GM11168 (cell line): ENCODE measurements at regions not wholly inside any gene's neighbourhood (a gene's known extent, or its start where the extent isn't known, plus 50 kb on each side); places are given as distances from the start of the nearest gene placed in this dataset.

ENCODE experiments used
- in situ Hi-C: fragments of 300-500 bp; cut with MboI; formaldehyde crosslinking; loops from one replicate; pipeline ENCODE4 v1.12.0; 2022; ENCODE audit warnings: low sequenced_read_pairs; ENCODE audit not compliant: unreplicated experiment

GRCh38 chr5:69029292-69029691 lies 64.5 kb upstream of the SLC30A5 start:
- in situ Hi-C loops = no loop called here

DNA sequence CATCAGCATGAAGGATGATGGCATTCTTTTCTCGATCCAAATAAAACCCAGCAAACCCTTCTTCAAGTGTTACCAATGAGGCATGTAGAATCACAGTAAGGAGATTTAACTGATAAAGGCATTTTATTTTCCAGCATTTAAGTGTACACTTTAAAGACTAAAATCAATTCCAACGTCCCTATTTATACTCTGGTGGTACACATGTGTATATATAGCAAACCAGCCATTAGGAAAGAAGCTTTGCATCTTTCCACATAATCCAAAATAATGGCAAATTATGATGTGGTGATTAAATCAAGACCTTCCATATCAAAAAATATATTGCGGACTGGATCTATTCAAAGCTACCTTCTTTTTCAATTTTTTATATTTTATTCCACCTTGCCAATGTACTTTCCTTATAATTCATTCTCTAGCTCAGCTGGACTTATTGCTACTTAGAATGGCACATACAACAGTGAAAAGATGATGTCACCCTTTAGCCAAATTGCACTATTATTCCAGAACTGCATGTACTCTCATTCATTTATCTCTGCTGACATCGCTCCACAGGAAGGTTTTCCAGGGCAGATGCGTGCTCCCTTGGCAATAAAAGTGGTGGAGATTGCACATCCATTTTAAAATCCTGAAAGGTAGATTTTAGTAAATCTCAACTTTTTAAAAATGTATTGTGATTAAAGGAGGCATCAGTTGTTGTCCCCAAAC lies 63.3 kb upstream of the SLC30A5 start:
- in situ Hi-C loops = no loop called here

- in situ Hi-C loops = no loop called here
These were observed 61.8 kb upstream of the SLC30A5 start for GRCh38 chr5:69032009-69032408.

DNA sequence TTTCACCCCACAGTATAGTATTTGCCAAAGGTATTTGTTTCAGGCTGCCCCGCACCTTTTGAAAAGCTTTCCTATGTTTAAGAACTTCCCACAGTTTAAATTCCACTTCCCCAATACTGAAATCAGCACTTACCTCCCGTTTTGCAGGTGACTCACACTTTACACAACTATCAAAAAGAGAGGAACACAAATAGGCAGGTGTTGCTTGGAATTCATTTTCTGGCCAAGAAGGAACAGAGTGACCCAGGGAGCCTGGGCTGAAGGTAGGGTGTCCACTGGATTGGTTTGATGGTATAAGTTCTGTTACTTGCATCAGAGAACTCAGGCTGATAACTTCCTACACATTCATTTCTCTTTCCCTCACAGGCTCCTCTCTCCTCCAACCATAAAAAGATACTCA lies 60.1 kb upstream of the SLC30A5 start:
- in situ Hi-C loops = no loop called here

- in situ Hi-C loops = no loop called here
These were observed 58.9 kb upstream of the SLC30A5 start for GRCh38 chr5:69034898-69035297.

- in situ Hi-C loops = no loop called here
These were observed 58.1 kb upstream of the SLC30A5 start for GRCh38 chr5:69035665-69036064.

GRCh38 chr5:69038539-69038938 lies 55.3 kb upstream of the SLC30A5 start:
- in situ Hi-C loops = no loop called here

DNA sequence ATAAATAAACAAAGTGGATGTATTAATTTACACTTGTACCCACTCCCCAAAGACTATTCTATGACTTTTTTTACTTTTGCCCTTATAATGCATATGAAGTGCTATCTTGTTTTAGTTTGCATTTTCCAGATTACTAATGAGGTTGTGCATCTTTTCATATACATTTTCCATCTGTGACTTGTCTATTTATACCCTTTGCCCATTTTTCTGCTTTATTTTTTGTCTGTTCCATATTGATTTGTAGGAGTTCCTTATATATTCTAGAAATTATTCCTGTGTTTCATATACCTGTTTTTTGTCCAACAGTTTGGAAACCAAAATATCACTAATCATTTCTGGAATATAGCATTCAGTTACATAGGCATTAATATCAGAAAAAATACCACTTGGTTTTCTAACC lies 54.0 kb upstream of the SLC30A5 start:
- in situ Hi-C loops = no loop called here

- in situ Hi-C loops = no loop called here
These were observed 51.3 kb upstream of the SLC30A5 start for GRCh38 chr5:69042500-69042899.

DNA sequence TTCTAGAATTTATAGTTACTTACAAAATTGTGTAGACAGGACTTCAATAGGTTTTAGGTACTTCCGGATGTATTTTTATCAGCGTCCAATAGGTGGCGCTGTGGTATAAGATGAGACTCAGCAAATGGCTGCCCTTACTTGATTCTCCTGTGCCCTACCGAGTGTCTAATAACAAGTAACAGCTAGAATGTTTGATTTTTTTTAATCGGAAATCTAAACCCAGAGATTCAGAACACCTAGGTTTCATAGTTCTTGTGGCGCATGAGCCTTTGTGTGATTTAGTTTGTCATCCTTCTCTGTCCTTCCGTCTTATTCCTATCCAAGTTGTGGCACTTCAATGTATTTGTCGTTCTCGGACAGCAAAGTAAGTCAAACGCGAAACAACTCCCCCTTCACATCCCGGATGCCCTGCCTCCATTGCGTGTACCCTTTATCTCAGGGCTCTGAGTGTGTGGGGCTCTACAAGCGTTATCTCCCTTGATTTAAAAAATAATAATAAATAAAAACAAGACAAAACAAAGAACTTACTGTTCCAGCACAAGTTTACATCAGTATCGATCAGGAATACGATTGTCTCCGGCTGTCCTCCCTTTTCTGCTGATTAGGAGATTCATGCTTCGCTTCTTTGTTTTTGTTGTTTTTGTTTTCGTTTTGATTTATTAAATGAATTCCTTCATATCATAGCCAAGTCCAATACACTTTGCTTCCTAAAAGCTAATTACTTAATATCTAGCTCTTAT lies 50.7 kb upstream of the SLC30A5 start:
- in situ Hi-C loops = no loop called here

DNA sequence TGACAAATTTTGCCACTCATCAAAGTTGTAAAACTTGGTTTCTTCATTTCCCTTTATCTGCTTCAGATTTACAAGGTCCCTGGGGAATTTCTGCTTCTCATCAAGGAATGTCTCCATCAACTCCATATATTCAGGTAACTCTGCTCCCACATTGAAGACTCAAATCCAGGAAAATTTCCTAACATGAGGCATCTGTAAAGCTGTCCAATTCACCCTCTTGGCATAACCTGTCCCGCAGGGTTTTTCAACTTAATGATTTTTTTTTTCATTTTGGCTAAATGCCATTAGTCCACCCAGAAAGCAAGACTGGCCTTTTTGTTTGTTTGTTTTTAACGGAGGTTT lies 50.2 kb upstream of the SLC30A5 start:
- in situ Hi-C loops = no loop called here
